ENCODE measurements at regions not wholly inside any gene's neighbourhood (a gene's known extent, or its start where the extent isn't known, plus 50 kb on each side); places are given as distances from the start of the nearest gene placed in this dataset.

GRCh38 chr3:166669781-166670180 is 710.3 kb downstream of the ZBBX start:
- Histone ChIP-seq H3K4me1 (ENCODE audit: insufficient read depth, low read length) (no peaks in the 10 kb centered on the region), H3K9me3 (ENCODE audit: control insufficient read depth in 1 of 2, low read length in 2 of 2) (no peaks in the 10 kb centered on the region), H3K36me3 (ENCODE audit: insufficient read depth, low read length) (no peaks in the 10 kb centered on the region), H3K27ac (ENCODE audit: low read depth, low read length) (no peak overlapping the region), H3K4me3 (ENCODE audit: low read length in 2 of 2) (no peak overlapping the region), H3K27me3 (ENCODE audit: insufficient read depth, low read length) (no peaks in the 10 kb centered on the region)
- ChIA-PET POLR2A (ENCODE audit: partially characterized antibody) (no interaction called here), CTCF (ENCODE audit: partially characterized antibody) (no interaction called here)
- H3K9me3 Mint-ChIP-seq = peaks cover 0 to 7% (median 0%) of the 10 kb centered on the region in 8 donors
- no peaks in the 10 kb centered on the region for H3K4me1 Mint-ChIP-seq
- DNase-seq = no peak
- H3K36me3 Mint-ChIP-seq = no peaks in the 10 kb centered on the region
- H3K27me3 Mint-ChIP-seq = no peaks in the 10 kb centered on the region
- intact Hi-C loops (cut with micrococcal nuclease) = no loop called here
- H3K4me3 Mint-ChIP-seq = no peak overlapping the region
- no peak overlapping the region for H3K27ac Mint-ChIP-seq

- POLR2A ChIA-PET (ENCODE audit: partially characterized antibody) = no interaction called here
- Histone ChIP-seq H3K4me1 (ENCODE audit: insufficient read depth, low read length) (no peaks in the 10 kb centered on the region), H3K9me3 (ENCODE audit: control insufficient read depth in 1 of 2, low read length in 2 of 2) (no peaks in the 10 kb centered on the region), H3K36me3 (ENCODE audit: insufficient read depth, low read length) (no peaks in the 10 kb centered on the region), H3K4me3 (ENCODE audit: low read length in 2 of 2) (no peak overlapping the region), H3K27me3 (ENCODE audit: insufficient read depth, low read length) (no peaks in the 10 kb centered on the region), H3K27ac (ENCODE audit: low read depth, low read length) (no peak overlapping the region)
- no peak for DNase-seq
- no peaks in the 10 kb centered on the region for H3K36me3 Mint-ChIP-seq
- peak overlapping the region in 1 of 7 donors; percentile 16 for H3K27ac Mint-ChIP-seq
- H3K4me1 Mint-ChIP-seq = no peaks in the 10 kb centered on the region
- H3K9me3 Mint-ChIP-seq = peaks cover 3 to 25% (median 12%) of the 10 kb centered on the region in 8 donors
- H3K4me3 Mint-ChIP-seq = no peak overlapping the region
- CTCF ChIA-PET (ENCODE audit: partially characterized antibody) = no interaction called here
- intact Hi-C loops (cut with micrococcal nuclease) = no loop called here
- no peaks in the 10 kb centered on the region for H3K27me3 Mint-ChIP-seq
Measured at GRCh38 chr3:166663194-166663593, 716.9 kb downstream of the ZBBX start.

- CTCF ChIA-PET (ENCODE audit: partially characterized antibody) = no interaction called here
- H3K27me3 Mint-ChIP-seq = no peaks in the 10 kb centered on the region
- Histone ChIP-seq H3K4me3 (ENCODE audit: low read length in 2 of 2) (no peak overlapping the region), H3K4me1 (ENCODE audit: insufficient read depth, low read length) (no peaks in the 10 kb centered on the region), H3K27me3 (ENCODE audit: insufficient read depth, low read length) (no peaks in the 10 kb centered on the region), H3K36me3 (ENCODE audit: insufficient read depth, low read length) (no peaks in the 10 kb centered on the region), H3K9me3 (ENCODE audit: control insufficient read depth in 1 of 2, low read length in 2 of 2) (no peaks in the 10 kb centered on the region), H3K27ac (ENCODE audit: low read depth, low read length) (no peak overlapping the region)
- H3K9me3 Mint-ChIP-seq = peaks cover 3 to 31% (median 14%) of the 10 kb centered on the region in 8 donors
- intact Hi-C loops (cut with micrococcal nuclease) = no loop called here
- H3K27ac Mint-ChIP-seq = no peak overlapping the region
- H3K4me3 Mint-ChIP-seq = no peak overlapping the region
- DNase-seq = no peak
- POLR2A ChIA-PET (ENCODE audit: partially characterized antibody) = no interaction called here
- no peaks in the 10 kb centered on the region for H3K36me3 Mint-ChIP-seq
- no peaks in the 10 kb centered on the region for H3K4me1 Mint-ChIP-seq
Measured at GRCh38 chr3:166661621-166662020, 718.5 kb downstream of the ZBBX start.

GRCh38 chr3:166660962-166661361 is 719.1 kb downstream of the ZBBX start:
- Mint-ChIP-seq H3K27me3 (no peaks in the 10 kb centered on the region), H3K4me1 (no peaks in the 10 kb centered on the region), H3K36me3 (no peaks in the 10 kb centered on the region), H3K4me3 (no peak overlapping the region), H3K9me3 (peaks cover 3 to 34% (median 15%) of the 10 kb centered on the region in 8 donors), H3K27ac (no peak overlapping the region)
- Histone ChIP-seq H3K36me3 (ENCODE audit: insufficient read depth, low read length) (no peaks in the 10 kb centered on the region), H3K27me3 (ENCODE audit: insufficient read depth, low read length) (no peaks in the 10 kb centered on the region), H3K4me3 (ENCODE audit: low read length in 2 of 2) (no peak overlapping the region), H3K9me3 (ENCODE audit: control insufficient read depth in 1 of 2, low read length in 2 of 2) (no peaks in the 10 kb centered on the region), H3K4me1 (ENCODE audit: insufficient read depth, low read length) (no peaks in the 10 kb centered on the region), H3K27ac (ENCODE audit: low read depth, low read length) (no peak overlapping the region)
- intact Hi-C loops (cut with micrococcal nuclease) = no loop called here
- ChIA-PET POLR2A (ENCODE audit: partially characterized antibody) (no interaction called here), CTCF (ENCODE audit: partially characterized antibody) (no interaction called here)
- no peak for DNase-seq

GRCh38 chr3:166637984-166638530 is 742.0 kb downstream of the ZBBX start:
- Mint-ChIP-seq H3K4me1 (no peaks in the 10 kb centered on the region), H3K27me3 (no peaks in the 10 kb centered on the region), H3K4me3 (no peak overlapping the region), H3K27ac (no peak overlapping the region), H3K36me3 (no peaks in the 10 kb centered on the region), H3K9me3 (peaks cover 0 to 7% (median 4%) of the 10 kb centered on the region in 8 donors)
- ChIA-PET CTCF (ENCODE audit: partially characterized antibody) (interaction anchor here (1.0 kb wide), 1 partner anchor 13 kb away, joined by 3 read pairs; no protein-coding TSS in a partner anchor), POLR2A (ENCODE audit: partially characterized antibody) (no interaction called here)
- no peaks in the 10 kb centered on the region for H3K4me1 ChIP-seq (ENCODE audit: insufficient read depth, low read length)
- DNase-seq = peak in 1 of 5 donors; percentile 18
- H3K27me3 ChIP-seq (ENCODE audit: insufficient read depth, low read length) = no peaks in the 10 kb centered on the region
- no peaks in the 10 kb centered on the region for H3K36me3 ChIP-seq (ENCODE audit: insufficient read depth, low read length)
- no peaks in the 10 kb centered on the region for H3K9me3 ChIP-seq (ENCODE audit: control insufficient read depth in 1 of 2, low read length in 2 of 2)
- H3K4me3 ChIP-seq (ENCODE audit: low read length in 2 of 2) = no peak overlapping the region
- H3K27ac ChIP-seq (ENCODE audit: low read depth, low read length) = no peak overlapping the region
- intact Hi-C loops (cut with micrococcal nuclease) = no loop called here

GRCh38 chr3:166634091-166634746 is 745.9 kb downstream of the ZBBX start:
- POLR2A ChIA-PET (ENCODE audit: partially characterized antibody) = no interaction called here
- no peaks in the 10 kb centered on the region for H3K4me1 ChIP-seq (ENCODE audit: insufficient read depth, low read length)
- H3K9me3 Mint-ChIP-seq = peaks cover 0 to 20% (median 5%) of the 10 kb centered on the region in 8 donors
- no peak overlapping the region for H3K27ac ChIP-seq (ENCODE audit: low read depth, low read length)
- CTCF ChIA-PET (ENCODE audit: partially characterized antibody) = no interaction called here
- DNase-seq = no peak
- H3K4me3 ChIP-seq (ENCODE audit: low read length in 2 of 2) = no peak overlapping the region
- H3K27ac Mint-ChIP-seq = no peak overlapping the region
- H3K4me1 Mint-ChIP-seq = no peaks in the 10 kb centered on the region
- no peaks in the 10 kb centered on the region for H3K27me3 ChIP-seq (ENCODE audit: insufficient read depth, low read length)
- no peaks in the 10 kb centered on the region for H3K9me3 ChIP-seq (ENCODE audit: control insufficient read depth in 1 of 2, low read length in 2 of 2)
- no peaks in the 10 kb centered on the region for H3K36me3 ChIP-seq (ENCODE audit: insufficient read depth, low read length)
- intact Hi-C loops (cut with micrococcal nuclease) = no loop called here
- H3K4me3 Mint-ChIP-seq = no peak overlapping the region
- H3K27me3 Mint-ChIP-seq = no peaks in the 10 kb centered on the region
- H3K36me3 Mint-ChIP-seq = no peaks in the 10 kb centered on the region

GRCh38 chr3:166630190-166630589 is 749.9 kb downstream of the ZBBX start:
- ChIA-PET CTCF (ENCODE audit: partially characterized antibody) (no interaction called here), POLR2A (ENCODE audit: partially characterized antibody) (no interaction called here)
- Histone ChIP-seq H3K27ac (ENCODE audit: low read depth, low read length) (no peak overlapping the region), H3K27me3 (ENCODE audit: insufficient read depth, low read length) (no peaks in the 10 kb centered on the region), H3K9me3 (ENCODE audit: control insufficient read depth in 1 of 2, low read length in 2 of 2) (no peaks in the 10 kb centered on the region), H3K4me1 (ENCODE audit: insufficient read depth, low read length) (no peaks in the 10 kb centered on the region), H3K4me3 (ENCODE audit: low read length in 2 of 2) (no peak overlapping the region), H3K36me3 (ENCODE audit: insufficient read depth, low read length) (no peaks in the 10 kb centered on the region)
- Mint-ChIP-seq H3K4me3 (no peak overlapping the region), H3K9me3 (peaks cover 0 to 14% (median 3%) of the 10 kb centered on the region in 8 donors), H3K36me3 (no peaks in the 10 kb centered on the region), H3K27me3 (no peaks in the 10 kb centered on the region), H3K27ac (no peak overlapping the region), H3K4me1 (no peaks in the 10 kb centered on the region)
- no peak for DNase-seq
- intact Hi-C loops (cut with micrococcal nuclease) = no loop called here
